Chondrocyte (in vitro differentiated cells): ENCODE measurements at regions not wholly inside any gene's neighbourhood (a gene's known extent, or its start where the extent isn't known, plus 50 kb on each side); places are given as distances from the start of the nearest gene placed in this dataset.

Experiments used
- DNase-seq: peaks from one replicate; pipeline ENCODE4 v3.0.0; 2021; ENCODE audit warnings: mixed read lengths, low spot score
- H3K27ac Mint-ChIP-seq: one replicate; pipeline ENCODE4 v1.8.0; 2021; ENCODE audit warnings: mild to moderate bottlenecking, moderate library complexity, mixed read lengths; ENCODE audit not compliant: unreplicated experiment
- H3K27me3 Mint-ChIP-seq: 2 replicates; pipeline ENCODE4 v1.8.0; 2021; ENCODE audit warnings: low read depth, mixed read lengths
- H3K36me3 Mint-ChIP-seq: 2 replicates; pipeline ENCODE4 v1.8.0; 2021; ENCODE audit warnings: low read depth, mixed read lengths
- H3K4me1 Mint-ChIP-seq: 2 replicates; pipeline ENCODE4 v1.8.0; 2021; ENCODE audit warnings: low read depth, mild to moderate bottlenecking, mixed read lengths
- H3K4me3 Mint-ChIP-seq: one replicate; pipeline ENCODE4 v1.8.0; 2021; ENCODE audit warnings: mild to moderate bottlenecking, moderate library complexity, mixed read lengths; ENCODE audit not compliant: unreplicated experiment
- H3K9me3 Mint-ChIP-seq: 2 replicates; pipeline ENCODE4 v1.8.0; 2021; ENCODE audit warnings: low read depth, mixed read lengths
- TF ChIP-seq, protein P1 (sequence below): fragments of 200-600 bp; sonication (generic); IDR thresholded peaks from 2 replicates; pipeline ENCODE4 v1.5.0; 2021; ENCODE audit warnings: antibody characterized with exemption, mild to moderate bottlenecking, moderate library complexity

DNA sequence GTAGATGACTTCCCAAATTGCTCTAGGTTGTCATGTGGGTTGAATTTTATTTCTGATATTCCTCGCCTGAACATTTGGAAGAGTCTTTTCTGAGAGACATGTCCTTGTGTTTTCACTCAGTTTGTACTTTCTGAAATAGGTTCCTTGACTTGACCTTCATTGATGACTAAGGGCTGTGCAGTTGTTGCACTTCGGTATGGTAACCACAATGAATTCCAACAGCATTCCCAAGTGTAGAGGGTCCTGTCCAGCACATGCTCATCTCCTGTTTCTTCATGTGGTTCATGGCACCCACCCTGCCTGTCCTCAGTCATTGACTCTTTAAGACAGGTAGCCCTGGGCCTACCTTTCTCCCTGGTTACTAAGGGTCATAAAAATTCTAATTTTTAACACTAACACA is 527.8 kb downstream of the MTRR start:
- no peaks in the 10 kb centered on the region for H3K27me3 Mint-ChIP-seq
- TF ChIP-seq, protein P1, sequence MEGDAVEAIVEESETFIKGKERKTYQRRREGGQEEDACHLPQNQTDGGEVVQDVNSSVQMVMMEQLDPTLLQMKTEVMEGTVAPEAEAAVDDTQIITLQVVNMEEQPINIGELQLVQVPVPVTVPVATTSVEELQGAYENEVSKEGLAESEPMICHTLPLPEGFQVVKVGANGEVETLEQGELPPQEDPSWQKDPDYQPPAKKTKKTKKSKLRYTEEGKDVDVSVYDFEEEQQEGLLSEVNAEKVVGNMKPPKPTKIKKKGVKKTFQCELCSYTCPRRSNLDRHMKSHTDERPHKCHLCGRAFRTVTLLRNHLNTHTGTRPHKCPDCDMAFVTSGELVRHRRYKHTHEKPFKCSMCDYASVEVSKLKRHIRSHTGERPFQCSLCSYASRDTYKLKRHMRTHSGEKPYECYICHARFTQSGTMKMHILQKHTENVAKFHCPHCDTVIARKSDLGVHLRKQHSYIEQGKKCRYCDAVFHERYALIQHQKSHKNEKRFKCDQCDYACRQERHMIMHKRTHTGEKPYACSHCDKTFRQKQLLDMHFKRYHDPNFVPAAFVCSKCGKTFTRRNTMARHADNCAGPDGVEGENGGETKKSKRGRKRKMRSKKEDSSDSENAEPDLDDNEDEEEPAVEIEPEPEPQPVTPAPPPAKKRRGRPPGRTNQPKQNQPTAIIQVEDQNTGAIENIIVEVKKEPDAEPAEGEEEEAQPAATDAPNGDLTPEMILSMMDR, result no peak
- no peaks in the 10 kb centered on the region for H3K9me3 Mint-ChIP-seq
- no peak for DNase-seq
- H3K36me3 Mint-ChIP-seq, result no peaks in the 10 kb centered on the region
- no peak overlapping the region for H3K4me3 Mint-ChIP-seq
- H3K4me1 Mint-ChIP-seq, result peaks cover 7% of the 10 kb centered on the region
- H3K27ac Mint-ChIP-seq, result no peak overlapping the region

DNA sequence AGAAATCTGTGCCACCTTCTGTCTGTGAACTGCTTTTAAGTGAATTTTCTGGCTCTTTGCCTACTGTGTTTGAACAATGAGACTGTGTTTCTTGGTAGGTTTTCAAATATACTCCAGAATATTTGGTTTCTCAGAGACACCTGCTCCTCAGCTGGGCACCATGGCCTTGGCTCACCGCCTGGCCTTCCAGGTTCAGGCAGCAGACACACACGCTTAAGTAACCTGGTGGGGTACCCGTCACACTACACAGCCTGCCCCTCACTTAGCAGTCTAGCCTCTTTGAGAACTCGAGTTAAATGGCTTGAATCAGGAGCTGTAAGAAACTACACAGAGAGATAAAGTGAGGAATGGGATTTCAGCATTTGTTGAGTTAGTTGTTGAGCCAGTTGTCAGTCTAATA is 530.5 kb downstream of the MTRR start:
- H3K9me3 Mint-ChIP-seq, result no peaks in the 10 kb centered on the region
- TF ChIP-seq, protein P1, result no peak
- no peak overlapping the region for H3K27ac Mint-ChIP-seq
- H3K4me1 Mint-ChIP-seq, result no peaks in the 10 kb centered on the region
- DNase-seq, result no peak
- no peaks in the 10 kb centered on the region for H3K27me3 Mint-ChIP-seq
- no peaks in the 10 kb centered on the region for H3K36me3 Mint-ChIP-seq
- no peak overlapping the region for H3K4me3 Mint-ChIP-seq

DNA sequence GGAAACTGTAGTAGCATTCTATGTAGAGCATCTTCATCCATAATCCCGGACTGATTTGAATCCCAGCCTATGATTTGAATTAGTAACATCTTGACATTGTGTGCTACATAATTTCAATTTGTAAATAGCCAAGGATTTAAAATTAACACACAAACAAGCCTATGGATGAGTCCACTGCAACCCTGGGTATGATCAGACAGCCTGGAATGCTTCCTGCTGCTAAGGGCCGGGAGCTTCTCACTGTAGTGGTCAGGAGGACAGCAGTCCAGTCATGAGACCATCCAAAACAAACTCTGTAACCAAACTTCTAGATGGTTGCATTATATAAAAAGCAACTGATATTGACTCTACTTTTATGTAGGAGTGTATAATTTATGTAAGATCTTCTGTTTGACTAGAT is 539.3 kb downstream of the MTRR start:
- H3K4me1 Mint-ChIP-seq, result no peaks in the 10 kb centered on the region
- H3K27ac Mint-ChIP-seq, result no peak overlapping the region
- DNase-seq, result no peak
- H3K36me3 Mint-ChIP-seq, result no peaks in the 10 kb centered on the region
- H3K9me3 Mint-ChIP-seq, result no peaks in the 10 kb centered on the region
- no peaks in the 10 kb centered on the region for H3K27me3 Mint-ChIP-seq
- H3K4me3 Mint-ChIP-seq, result no peak overlapping the region
- TF ChIP-seq, protein P1, result no peak

DNA sequence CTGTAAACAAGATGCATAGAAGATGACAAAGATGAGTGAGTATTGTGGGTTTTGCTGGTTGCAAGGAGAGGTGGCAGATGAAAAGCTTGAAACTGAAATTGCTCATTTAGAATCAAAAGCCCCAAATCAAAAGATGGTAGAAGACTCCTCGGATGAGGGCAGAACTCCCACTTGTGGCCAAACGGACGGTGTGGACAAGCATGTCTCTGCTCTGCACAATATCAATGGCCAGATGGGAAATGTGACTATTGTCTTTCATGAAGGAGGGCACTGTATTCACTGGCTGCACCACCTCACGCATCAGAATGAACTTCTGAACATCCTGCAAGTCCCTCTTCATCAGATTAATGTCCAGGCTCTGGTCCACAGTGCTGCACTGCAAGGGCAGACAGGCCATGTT is 541.7 kb downstream of the MTRR start:
- Mint-ChIP-seq H3K4me3 (no peak overlapping the region), H3K27ac (no peak overlapping the region), H3K4me1 (no peaks in the 10 kb centered on the region), H3K36me3 (no peaks in the 10 kb centered on the region), H3K9me3 (no peaks in the 10 kb centered on the region), H3K27me3 (no peaks in the 10 kb centered on the region)
- TF ChIP-seq, protein P1, result no peak
- no peak for DNase-seq

DNA sequence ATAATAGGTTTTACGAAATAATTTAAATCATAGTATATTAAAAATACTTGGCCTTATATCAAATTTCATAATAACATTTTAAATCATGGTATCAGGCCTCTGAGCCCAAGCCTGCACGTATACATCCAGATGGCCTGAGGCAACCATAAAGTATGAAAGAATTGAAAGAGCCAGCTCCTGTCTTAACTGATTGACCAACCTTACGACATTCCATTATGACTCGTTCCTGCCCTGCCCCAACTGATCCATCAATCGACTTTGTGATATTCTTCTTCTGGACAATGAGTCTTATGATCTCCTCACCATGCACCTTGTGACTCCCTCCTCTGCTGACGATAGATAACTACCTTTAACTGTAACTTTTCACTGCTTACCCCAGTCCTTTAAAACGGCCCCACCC is 545.0 kb downstream of the MTRR start:
- H3K36me3 Mint-ChIP-seq, result no peaks in the 10 kb centered on the region
- TF ChIP-seq, protein P1, result no peak
- H3K27me3 Mint-ChIP-seq, result no peaks in the 10 kb centered on the region
- no peak overlapping the region for H3K27ac Mint-ChIP-seq
- H3K4me3 Mint-ChIP-seq, result no peak overlapping the region
- DNase-seq, result no peak
- no peaks in the 10 kb centered on the region for H3K9me3 Mint-ChIP-seq
- H3K4me1 Mint-ChIP-seq, result peaks cover 15% of the 10 kb centered on the region
